Osteoblast (primary cell): ENCODE measurements at regions not wholly inside any gene's neighbourhood (a gene's known extent, or its start where the extent isn't known, plus 50 kb on each side); places are given as distances from the start of the nearest gene placed in this dataset.

Experiments
- DNase-seq: peaks from one replicate; pipeline ENCODE4 v3.0.0; 2011; ENCODE audit warnings: low spot score, mixed read lengths; ENCODE audit not compliant: insufficient read length; ENCODE audit errors: missing footprints
- H2AFZ ChIP-seq: 2 replicates; pipeline ENCODE4 v1.6.0; 2011; ENCODE audit warnings: mild to moderate bottlenecking, low read length
- H3K27ac ChIP-seq: 2 replicates; pipeline ENCODE4 v1.5.1; 2011; ENCODE audit warnings: mild to moderate bottlenecking, low read depth, low read length, moderate library complexity
- H3K27me3 ChIP-seq: 2 replicates; pipeline ENCODE4 v1.6.0; 2012; ENCODE audit warnings: mild to moderate bottlenecking, control low read depth, inconsistent platforms, low read length, moderate library complexity; ENCODE audit not compliant: insufficient read depth
- H3K36me3 ChIP-seq: 2 replicates; pipeline ENCODE4 v1.5.1; 2011; ENCODE audit warnings: mild to moderate bottlenecking, low read length, control low read depth, moderate library complexity; ENCODE audit not compliant: insufficient read depth
- H3K4me1 ChIP-seq: 2 replicates; pipeline ENCODE4 v1.5.1; 2011; ENCODE audit warnings: mild to moderate bottlenecking, low read length, control low read depth, moderate library complexity; ENCODE audit not compliant: insufficient read depth
- H3K4me2 ChIP-seq: 2 replicates; pipeline ENCODE4 v1.6.0; 2011; ENCODE audit warnings: mild to moderate bottlenecking, low read length; ENCODE audit not compliant: insufficient read depth
- H3K4me3 ChIP-seq: fragments of 200-600 bp; sonication (generic); 3 replicates; pipeline ENCODE4 v1.5.1; 2012; ENCODE audit warnings: mild to moderate bottlenecking, low read length, inconsistent platforms; ENCODE audit not compliant: insufficient read depth
- H3K79me2 ChIP-seq: 2 replicates; pipeline ENCODE4 v1.6.0; 2012; ENCODE audit warnings: mild to moderate bottlenecking, low read length, control low read depth, inconsistent platforms; ENCODE audit not compliant: insufficient read depth
- H3K9me3 ChIP-seq: 2 replicates; pipeline ENCODE4 v1.5.1; 2011; ENCODE audit warnings: low read depth, low read length, control low read depth
- H4K20me1 ChIP-seq: 2 replicates; pipeline ENCODE4 v1.6.0; 2012; ENCODE audit warnings: mild to moderate bottlenecking, low read length, control low read depth; ENCODE audit not compliant: insufficient read depth
- TF ChIP-seq, protein P1 (sequence below): IDR thresholded peaks from 2 replicates; pipeline ENCODE4 v1.5.1; 2011; ENCODE audit warnings: mild to moderate bottlenecking, low read depth, low read length, moderate library complexity; ENCODE audit errors: extremely low read depth

DNA sequence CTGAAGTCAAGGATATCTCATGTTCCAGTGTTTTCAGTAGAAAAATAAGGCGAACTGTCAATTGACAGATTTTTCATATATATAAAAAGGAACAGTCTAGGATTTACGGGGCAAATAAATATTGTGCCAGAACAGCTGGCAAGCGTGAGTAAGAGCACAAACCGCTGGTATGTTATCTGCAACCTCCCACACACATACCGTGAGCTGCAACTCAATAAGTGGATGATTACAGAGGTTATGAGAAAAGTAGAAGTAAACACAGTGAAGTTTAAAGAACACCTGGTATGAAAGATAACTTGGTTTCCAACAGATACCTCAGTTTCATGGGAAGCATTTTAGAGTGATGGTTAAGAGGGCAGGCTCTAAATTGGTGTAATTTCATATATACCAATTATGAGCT is 733.4 kb downstream of the TUSC7 start:
- H3K36me3 ChIP-seq, result no peaks in the 10 kb centered on the region
- no peak for DNase-seq
- TF ChIP-seq, protein P1, sequence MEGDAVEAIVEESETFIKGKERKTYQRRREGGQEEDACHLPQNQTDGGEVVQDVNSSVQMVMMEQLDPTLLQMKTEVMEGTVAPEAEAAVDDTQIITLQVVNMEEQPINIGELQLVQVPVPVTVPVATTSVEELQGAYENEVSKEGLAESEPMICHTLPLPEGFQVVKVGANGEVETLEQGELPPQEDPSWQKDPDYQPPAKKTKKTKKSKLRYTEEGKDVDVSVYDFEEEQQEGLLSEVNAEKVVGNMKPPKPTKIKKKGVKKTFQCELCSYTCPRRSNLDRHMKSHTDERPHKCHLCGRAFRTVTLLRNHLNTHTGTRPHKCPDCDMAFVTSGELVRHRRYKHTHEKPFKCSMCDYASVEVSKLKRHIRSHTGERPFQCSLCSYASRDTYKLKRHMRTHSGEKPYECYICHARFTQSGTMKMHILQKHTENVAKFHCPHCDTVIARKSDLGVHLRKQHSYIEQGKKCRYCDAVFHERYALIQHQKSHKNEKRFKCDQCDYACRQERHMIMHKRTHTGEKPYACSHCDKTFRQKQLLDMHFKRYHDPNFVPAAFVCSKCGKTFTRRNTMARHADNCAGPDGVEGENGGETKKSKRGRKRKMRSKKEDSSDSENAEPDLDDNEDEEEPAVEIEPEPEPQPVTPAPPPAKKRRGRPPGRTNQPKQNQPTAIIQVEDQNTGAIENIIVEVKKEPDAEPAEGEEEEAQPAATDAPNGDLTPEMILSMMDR, result no peak
- no peak overlapping the region for H3K4me2 ChIP-seq
- no peaks in the 10 kb centered on the region for H3K27me3 ChIP-seq
- H3K4me3 ChIP-seq, result no peak overlapping the region
- H3K27ac ChIP-seq, result no peak overlapping the region
- no peaks in the 10 kb centered on the region for H4K20me1 ChIP-seq
- H3K4me1 ChIP-seq, result no peaks in the 10 kb centered on the region
- no peak overlapping the region for H2AFZ ChIP-seq
- no peaks in the 10 kb centered on the region for H3K79me2 ChIP-seq
- no peaks in the 10 kb centered on the region for H3K9me3 ChIP-seq

DNA sequence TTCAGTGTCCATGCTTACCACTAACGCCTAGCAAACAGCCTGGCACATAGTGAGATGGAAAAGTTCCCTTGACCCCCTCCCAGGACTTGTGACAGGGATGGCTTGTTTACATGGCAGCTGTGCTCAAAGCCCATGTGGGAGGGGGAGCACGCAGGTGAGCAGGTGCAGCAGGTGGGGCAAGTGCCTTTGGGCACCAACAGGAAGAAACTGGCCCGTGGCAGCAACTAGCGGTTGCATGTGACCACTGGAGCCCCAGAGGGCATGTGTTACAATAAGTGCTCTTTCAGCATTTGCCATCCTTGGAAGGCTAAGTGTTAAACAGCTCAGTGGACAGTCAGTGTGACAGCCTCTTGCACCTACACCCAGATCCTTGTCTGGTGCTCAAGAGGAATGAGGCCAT is 734.6 kb downstream of the TUSC7 start:
- Histone ChIP-seq H2AFZ (no peak overlapping the region), H4K20me1 (no peaks in the 10 kb centered on the region), H3K79me2 (no peaks in the 10 kb centered on the region), H3K4me1 (no peaks in the 10 kb centered on the region), H3K4me3 (no peak overlapping the region), H3K36me3 (no peaks in the 10 kb centered on the region), H3K4me2 (no peak overlapping the region), H3K9me3 (no peaks in the 10 kb centered on the region), H3K27ac (no peak overlapping the region), H3K27me3 (no peaks in the 10 kb centered on the region)
- TF ChIP-seq, protein P1, result no peak
- no peak for DNase-seq

DNA sequence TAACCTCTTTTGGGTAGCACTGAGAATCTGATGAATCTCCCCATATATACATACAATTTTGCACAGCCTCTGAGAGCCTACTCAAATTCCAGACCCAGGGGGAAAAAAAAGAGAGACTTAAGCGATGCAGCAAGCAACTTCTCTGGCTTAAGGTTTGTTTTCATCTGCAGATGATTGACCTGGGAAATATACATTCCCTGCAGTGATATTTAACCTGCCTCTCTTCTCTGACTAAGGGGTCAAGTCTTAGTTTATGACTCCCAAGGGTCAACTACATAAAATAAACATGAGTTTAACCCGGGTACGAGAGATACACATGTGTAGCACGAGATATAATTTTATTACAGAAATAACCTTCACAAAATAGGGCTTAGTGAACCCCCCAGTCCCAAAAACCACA is 737.8 kb downstream of the TUSC7 start:
- H3K27ac ChIP-seq, result no peak overlapping the region
- no peaks in the 10 kb centered on the region for H3K27me3 ChIP-seq
- TF ChIP-seq, protein P1, result no peak
- no peak overlapping the region for H2AFZ ChIP-seq
- no peaks in the 10 kb centered on the region for H3K79me2 ChIP-seq
- H3K4me3 ChIP-seq, result no peak overlapping the region
- no peak for DNase-seq
- no peaks in the 10 kb centered on the region for H3K4me1 ChIP-seq
- no peak overlapping the region for H3K4me2 ChIP-seq
- H4K20me1 ChIP-seq, result no peaks in the 10 kb centered on the region
- H3K36me3 ChIP-seq, result no peaks in the 10 kb centered on the region
- no peaks in the 10 kb centered on the region for H3K9me3 ChIP-seq

DNA sequence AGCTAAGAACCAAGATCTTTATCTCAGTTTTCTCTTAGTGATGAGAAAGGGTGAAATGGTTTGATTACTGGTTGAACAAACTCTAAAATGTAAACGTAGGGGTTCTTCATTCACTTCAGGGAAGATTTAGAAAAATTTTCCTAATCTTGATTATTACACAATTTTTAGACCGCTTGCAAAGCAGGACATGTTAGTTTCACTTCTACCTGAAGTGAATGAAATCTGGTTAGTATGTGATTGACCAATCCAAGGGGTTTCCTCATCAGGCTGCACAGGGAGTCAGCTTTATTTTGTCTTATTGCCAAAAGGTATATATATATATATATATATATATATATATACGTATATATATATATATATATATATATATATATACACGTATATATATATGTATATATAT is 740.4 kb downstream of the TUSC7 start:
- H3K36me3 ChIP-seq, result no peaks in the 10 kb centered on the region

More for the DNA sequence above, 740.4 kb downstream of the TUSC7 start:
- H3K27me3 ChIP-seq, result no peaks in the 10 kb centered on the region
- TF ChIP-seq, protein P1, result no peak
- DNase-seq, result no peak
- no peaks in the 10 kb centered on the region for H3K79me2 ChIP-seq
- H4K20me1 ChIP-seq, result no peaks in the 10 kb centered on the region
- H3K4me2 ChIP-seq, result no peak overlapping the region
- H2AFZ ChIP-seq, result no peak overlapping the region
- H3K4me3 ChIP-seq, result no peak overlapping the region
- no peaks in the 10 kb centered on the region for H3K4me1 ChIP-seq
- H3K9me3 ChIP-seq, result no peaks in the 10 kb centered on the region
- H3K27ac ChIP-seq, result no peak overlapping the region
